ENCODE measurements at regions not wholly inside any gene's neighbourhood (a gene's known extent, or its start where the extent isn't known, plus 50 kb on each side); places are given as distances from the start of the nearest gene placed in this dataset.

DNA sequence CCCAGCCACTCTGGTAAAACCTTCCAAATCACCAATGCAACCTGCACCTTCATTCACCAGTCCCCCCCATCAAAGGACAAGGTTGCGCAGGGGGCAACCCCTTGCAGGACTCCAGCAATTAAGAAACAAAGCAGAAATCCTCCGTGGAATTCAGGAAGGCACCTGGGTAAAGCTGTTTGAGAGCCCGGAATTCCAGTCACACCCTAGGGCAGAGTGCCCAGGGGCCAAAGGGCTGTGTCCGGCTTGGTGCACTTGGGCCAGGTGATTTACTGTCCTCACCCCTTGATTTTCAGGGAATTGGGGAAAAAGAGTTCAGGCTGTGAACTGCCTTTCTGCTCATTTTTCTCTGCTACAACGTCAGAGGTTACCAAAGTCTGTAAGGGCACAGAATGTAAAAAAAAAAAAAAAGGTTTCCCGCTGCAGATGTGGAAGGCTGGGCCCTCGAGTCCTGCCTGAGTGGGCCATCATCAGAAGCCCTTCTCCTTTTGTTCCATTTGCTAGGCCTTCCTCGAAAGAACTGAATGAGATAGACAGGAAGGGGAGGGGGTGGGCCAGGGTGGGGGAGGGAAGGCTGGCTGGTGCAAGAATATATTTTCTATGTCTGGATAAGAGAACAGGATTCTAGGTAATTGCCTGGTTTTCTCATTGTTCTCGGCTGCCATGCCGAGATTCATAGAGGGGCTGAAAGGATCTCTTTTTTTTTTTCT is 266.5 kb upstream of the PSMD7 start:
- DNase-seq: no peak

- DNase-seq: no peak
Measured at GRCh38 chr16:74029115-74029792, 267.4 kb upstream of the PSMD7 start.

- no peak for DNase-seq
Measured at GRCh38 chr16:74026373-74027281, 270.0 kb upstream of the PSMD7 start.

GRCh38 chr16:74024953-74025352 is 271.7 kb upstream of the PSMD7 start:
- no peak for DNase-seq

GRCh38 chr16:74020095-74020670 is 276.4 kb upstream of the PSMD7 start:
- DNase-seq: no peak

GRCh38 chr16:74019612-74020011 is 277.0 kb upstream of the PSMD7 start:
- no peak for DNase-seq

DNA sequence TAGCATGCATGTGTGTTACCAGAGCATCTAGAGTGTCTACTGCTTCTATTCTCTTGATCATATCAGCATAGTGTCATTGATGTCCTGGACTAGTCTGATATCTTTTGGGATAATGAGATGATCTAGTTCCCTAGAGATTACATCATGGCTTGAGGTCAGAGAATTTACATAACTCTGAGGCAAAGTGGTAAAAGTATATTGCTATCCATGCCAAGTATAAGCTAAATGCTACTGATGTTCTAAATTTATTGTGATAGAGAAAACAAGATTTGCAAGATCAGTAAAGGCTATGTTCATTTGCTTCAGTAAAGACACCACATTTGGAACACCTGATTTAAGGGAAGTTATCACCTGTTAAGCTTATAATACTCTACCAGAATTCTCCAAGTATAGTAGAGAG is 280.7 kb upstream of the PSMD7 start:
- DNase-seq: no peak

- DNase-seq: no peak
Measured at GRCh38 chr16:73998707-73999106, 297.9 kb upstream of the PSMD7 start.

GRCh38 chr16:73997971-73998370 is 298.6 kb upstream of the PSMD7 start:
- DNase-seq: no peak

DNA sequence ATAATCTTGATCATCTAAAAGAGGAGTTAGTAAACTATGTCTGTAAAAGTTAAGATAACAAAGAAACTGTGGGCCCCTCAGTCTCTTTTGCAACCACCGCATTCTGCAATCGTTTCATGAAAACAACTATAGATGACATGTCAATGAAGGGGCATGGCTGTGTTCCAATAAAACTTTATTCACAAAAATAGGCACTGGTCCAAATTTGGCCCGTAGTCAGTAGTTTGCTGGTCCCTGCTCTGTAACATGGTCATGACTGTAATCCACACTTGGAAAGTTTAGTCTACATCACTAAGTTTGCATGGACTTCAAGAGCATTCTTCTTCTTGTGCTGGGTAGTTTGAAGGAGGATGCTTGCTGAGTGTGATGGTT is 299.3 kb upstream of the PSMD7 start:
- DNase-seq: no peak

DNA sequence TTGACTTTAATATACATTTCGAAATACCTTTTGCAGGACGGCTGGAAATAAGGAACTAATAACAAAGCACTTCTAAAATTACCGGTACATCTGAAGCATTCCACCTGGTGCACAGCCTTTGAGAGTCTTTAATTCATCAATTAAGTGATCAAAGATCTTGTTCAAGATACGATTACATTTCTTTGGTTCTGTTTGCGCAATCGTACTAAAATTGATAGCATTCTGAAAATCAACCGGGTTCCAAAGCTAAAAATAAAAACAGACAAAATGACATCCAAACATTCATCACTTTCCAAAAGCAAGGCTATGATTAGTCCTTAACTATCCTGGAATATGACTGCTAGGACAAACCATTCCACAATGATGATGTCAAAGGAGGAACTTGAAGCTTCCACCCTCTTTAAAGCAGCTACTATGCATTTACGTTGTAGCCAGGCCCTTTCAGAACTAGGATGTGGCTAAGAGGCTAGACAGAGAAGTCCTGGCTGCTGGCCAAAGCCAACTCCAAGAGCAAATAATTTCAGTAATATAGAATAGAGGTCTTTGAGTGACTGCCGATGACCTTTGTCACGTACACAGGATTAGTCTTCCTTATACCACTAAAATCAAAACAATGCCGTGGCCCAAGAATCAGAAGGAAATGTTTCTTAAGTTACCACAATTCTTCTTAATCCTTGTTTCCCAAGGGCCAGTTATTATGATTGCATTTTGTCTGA is 299.8 kb upstream of the PSMD7 start:
- DNase-seq: no peak

DNA sequence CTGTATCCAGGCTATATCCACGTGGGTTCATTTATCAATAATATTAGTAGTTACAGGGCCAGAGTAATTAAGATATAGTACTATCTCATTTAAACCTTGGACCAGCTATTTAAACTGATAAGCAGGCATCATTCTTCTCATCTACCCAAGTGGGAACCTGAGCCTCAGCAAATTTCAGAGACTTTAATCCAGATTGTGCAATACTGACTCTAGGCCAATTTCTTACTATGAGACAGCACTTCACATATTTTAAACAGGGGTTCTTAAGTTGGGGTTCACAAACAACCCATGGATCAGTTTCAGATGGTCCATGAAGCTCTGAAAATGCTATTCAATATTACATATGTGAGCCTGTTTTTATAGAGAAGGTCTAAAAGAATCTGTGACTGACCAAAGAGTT is 302.7 kb upstream of the PSMD7 start:
- DNase-seq: no peak

DNA sequence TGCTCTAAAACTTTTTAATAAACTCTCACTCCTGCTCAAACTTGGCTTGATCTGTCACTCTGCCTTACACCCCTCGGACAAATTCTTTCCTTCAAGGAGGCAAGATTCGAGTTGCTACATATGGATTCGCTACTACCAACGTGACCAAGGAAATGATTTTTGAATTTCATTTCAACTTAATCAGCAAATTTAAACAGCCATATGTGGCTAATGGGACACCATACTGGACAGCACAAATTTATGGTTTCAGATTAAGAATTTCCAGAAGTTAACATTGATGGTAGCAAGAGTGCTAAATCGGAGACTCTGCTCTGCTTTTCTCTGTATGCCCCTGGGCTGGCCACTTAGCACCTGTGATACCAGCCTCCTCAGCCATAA is 318.2 kb upstream of the PSMD7 start:
- DNase-seq: no peak

DNA sequence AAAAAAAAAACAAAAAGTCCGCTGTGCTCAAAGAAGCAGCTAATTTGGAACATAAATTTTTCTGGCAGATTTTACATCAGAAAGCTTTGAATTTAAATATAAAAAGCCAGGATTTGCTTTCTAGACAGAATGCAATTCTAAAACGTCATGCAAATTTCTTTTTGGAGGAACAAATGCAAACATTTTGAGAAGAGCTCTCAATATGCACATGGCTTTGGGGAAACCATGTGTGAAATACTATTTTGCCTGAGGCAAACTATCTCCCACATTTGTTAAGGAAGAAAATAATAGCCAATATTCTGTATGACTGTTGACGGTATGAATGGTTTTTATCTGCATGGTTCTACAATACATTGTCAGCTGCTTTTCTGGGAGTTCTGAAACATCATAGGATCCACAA is 320.0 kb upstream of the PSMD7 start:
- DNase-seq: no peak

GRCh38 chr16:73973174-73973573 is 323.4 kb upstream of the PSMD7 start:
- no peak for DNase-seq

GRCh38 chr16:73966851-73967250 is 329.8 kb upstream of the PSMD7 start:
- DNase-seq: no peak

- DNase-seq: no peak
Measured at GRCh38 chr16:73965591-73965990, 331.0 kb upstream of the PSMD7 start.

DNA sequence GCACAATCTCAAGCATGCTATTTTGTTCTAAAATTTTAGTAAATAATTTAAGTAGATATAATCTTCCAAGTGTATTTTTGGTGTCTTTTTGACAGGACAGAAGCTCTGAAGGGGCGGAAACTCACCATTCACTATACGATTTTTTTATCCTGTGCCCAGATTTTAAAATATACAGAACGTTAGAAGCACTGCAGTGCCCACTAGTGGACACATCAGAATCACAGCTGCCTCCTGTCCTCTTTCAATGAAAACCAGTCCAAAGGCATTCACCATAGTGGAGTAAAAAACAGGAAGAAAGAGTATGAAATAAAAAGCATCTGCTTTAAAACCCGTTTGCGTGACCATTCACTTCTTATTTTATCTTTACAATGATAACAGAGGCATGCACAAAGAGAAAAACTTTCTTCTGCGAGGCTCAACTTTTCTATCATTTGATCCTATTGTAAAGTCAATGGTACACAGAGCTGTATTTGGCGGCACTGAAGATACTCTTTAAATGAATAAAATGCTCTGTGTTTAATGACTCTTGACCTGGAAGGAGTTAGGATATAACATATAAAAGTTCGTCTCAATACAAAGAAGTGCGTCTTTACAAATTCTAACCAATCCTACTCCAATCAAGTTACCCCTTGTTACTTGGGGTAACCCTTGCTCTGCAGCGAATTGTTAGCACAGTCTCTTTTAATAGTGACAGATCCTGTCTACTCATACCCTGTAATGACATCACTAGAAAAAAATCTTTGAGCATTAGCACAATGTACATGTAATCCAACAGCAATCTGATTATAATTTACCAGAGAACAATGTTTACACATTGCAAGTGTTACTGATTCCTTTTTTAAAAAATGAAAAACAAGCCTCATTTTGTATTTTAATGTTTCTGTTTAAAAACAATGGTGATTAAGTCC is 339.8 kb upstream of the PSMD7 start:
- peak; percentile 55 for DNase-seq

GRCh38 chr16:73955702-73956101 is 340.9 kb upstream of the PSMD7 start:
- no peak for DNase-seq

- DNase-seq: no peak
Measured at GRCh38 chr16:73955255-73955654, 341.4 kb upstream of the PSMD7 start.

- DNase-seq: no peak
Measured at GRCh38 chr16:73951481-73951880, 345.1 kb upstream of the PSMD7 start.

Measured in stimulated activated CD4-positive, alpha-beta T cell treated with anti-CD3 and anti-CD28 coated beads, Interleukin-15, amount 100 ng/mL, for 24 hours (primary cell).